IMR-90 (cell line): ENCODE measurements at regions not wholly inside any gene's neighbourhood (a gene's known extent, or its start where the extent isn't known, plus 50 kb on each side); places are given as distances from the start of the nearest gene placed in this dataset.

Experiments
- ATAC-seq: fragments of 200-7000 bp; cut with Tn5 transposase; 2 replicates; pipeline ENCODE4 v1.9.1; 2020; ENCODE audit warnings: low read depth, mild to moderate bottlenecking, moderate library complexity
- BruUV-seq: library from RNA; stranded (reverse); fragments of 400-500 nt; replicated peaks from 2 replicates; lab custom pipeline; 2021; lab: Mats Ljungman, UMichigan
- CTCF ChIA-PET: fragments of 300-600 bp; formaldehyde crosslinking; extraction: SDS; loops from one replicate; lab custom pipeline; 2021; ENCODE audit warnings: antibody characterized with exemption; lab: Yijun Ruan, JAX
- POLR2A ChIA-PET: fragments of 300-600 bp; sonication (Branson Sonifier 250); formaldehyde crosslinking; loops from one replicate; lab custom pipeline; 2022; ENCODE audit warnings: antibody characterized with exemption; ENCODE audit not compliant: unreplicated experiment; lab: Charles Lee
- DNase-seq: peaks from one replicate; pipeline ENCODE4 v3.0.0; 2013
- H2AFZ ChIP-seq: replicated peaks from 2 replicates; pipeline ENCODE3; 2013; ENCODE audit warnings: low read length, mild to moderate bottlenecking; ENCODE audit not compliant: poor library complexity
- H2AK5ac ChIP-seq: 2 replicates; pipeline ENCODE4 v1.6.1; 2013; ENCODE audit warnings: low read depth, low read length, inconsistent platforms
- H2AK9ac ChIP-seq: replicated peaks from 2 replicates; pipeline ENCODE3; 2013; ENCODE audit warnings: mild to moderate bottlenecking, low read depth, low read length, moderate library complexity; ENCODE audit not compliant: poor library complexity
- H2BK120ac ChIP-seq: 2 replicates; pipeline ENCODE4 v1.6.1; 2013; ENCODE audit warnings: low read depth, low read length, inconsistent platforms
- H2BK15ac ChIP-seq: 3 replicates; pipeline ENCODE4 v1.6.1; 2013; ENCODE audit warnings: low read depth, low read length, inconsistent platforms
- H2BK20ac ChIP-seq: 2 replicates; pipeline ENCODE4 v1.6.1; 2013; ENCODE audit warnings: low read depth, mild to moderate bottlenecking, inconsistent platforms, low read length, moderate library complexity
- H2BK5ac ChIP-seq: 2 replicates; pipeline ENCODE4 v1.6.1; 2013; ENCODE audit warnings: mild to moderate bottlenecking, low read depth, low read length, inconsistent platforms; ENCODE audit not compliant: poor library complexity, severe bottlenecking
- H3K14ac ChIP-seq: replicated peaks from 2 replicates; pipeline ENCODE4 v1.6.1; 2013; ENCODE audit warnings: low read depth, low read length, inconsistent platforms
- H3K18ac ChIP-seq: 2 replicates; pipeline ENCODE4 v1.6.1; 2013; ENCODE audit warnings: low read depth, low read length, control low read depth
- H3K23ac ChIP-seq: 2 replicates; pipeline ENCODE4 v1.6.1; 2013; ENCODE audit warnings: low read depth, low read length, inconsistent platforms
- H3K27ac ChIP-seq: 2 replicates; pipeline ENCODE4 v1.5.1; 2013; ENCODE audit warnings: mild to moderate bottlenecking, control low read depth, low read length; ENCODE audit not compliant: insufficient read depth
- H3K27me3 ChIP-seq: 2 replicates; pipeline ENCODE4 v1.6.1; 2013; ENCODE audit warnings: low read length; ENCODE audit not compliant: control insufficient read depth, insufficient read depth
- H3K36me3 ChIP-seq: 2 replicates; pipeline ENCODE4 v1.6.1; 2013; ENCODE audit warnings: low read length, mixed read lengths; ENCODE audit not compliant: control insufficient read depth, insufficient read depth
- H3K4ac ChIP-seq: 2 replicates; pipeline ENCODE4 v1.6.1; 2013; ENCODE audit warnings: low read depth, low read length, inconsistent platforms
- H3K4me1 ChIP-seq: 2 replicates; pipeline ENCODE4 v1.6.1; 2013; ENCODE audit warnings: low read length, mixed read lengths; ENCODE audit not compliant: control insufficient read depth, insufficient read depth
- H3K4me2 ChIP-seq: 2 replicates; pipeline ENCODE4 v1.6.1; 2013; ENCODE audit warnings: low read depth, mild to moderate bottlenecking, control low read depth, low read length, moderate library complexity
- H3K4me3 ChIP-seq: 2 replicates; pipeline ENCODE4 v1.5.1; 2013; ENCODE audit warnings: low read depth, mild to moderate bottlenecking, control low read depth, low read length, moderate library complexity; ENCODE audit not compliant: insufficient read depth
- H3K56ac ChIP-seq: 2 replicates; pipeline ENCODE4 v1.6.1; 2013; ENCODE audit warnings: low read length, inconsistent platforms; ENCODE audit not compliant: insufficient read depth; ENCODE audit errors: extremely low read depth
- H3K79me1 ChIP-seq, 2 experiments: 2 replicates each; pipeline ENCODE4 v1.6.1; 2013; ENCODE audit warnings: low read length in 2 of 2, inconsistent platforms in 1 of 2, low read depth in 1 of 2
- H3K9ac ChIP-seq: 2 replicates; pipeline ENCODE4 v1.6.1; 2013; ENCODE audit warnings: low read depth, low read length, control low read depth
- H3K9me1 ChIP-seq: 2 replicates; pipeline ENCODE4 v1.6.1; 2013; ENCODE audit warnings: low read length, inconsistent platforms; ENCODE audit not compliant: insufficient read depth
- H3K9me3 ChIP-seq: 2 replicates; pipeline ENCODE4 v1.6.1; 2013; ENCODE audit warnings: low read length; ENCODE audit not compliant: control insufficient read depth, insufficient read depth
- H4K20me1 ChIP-seq: 2 replicates; pipeline ENCODE4 v1.6.1; 2013; ENCODE audit warnings: low read length, inconsistent platforms; ENCODE audit not compliant: insufficient read depth
- H4K5ac ChIP-seq: 2 replicates; pipeline ENCODE4 v1.6.1; 2013; ENCODE audit warnings: mild to moderate bottlenecking, low read depth, low read length, control low read depth
- H4K8ac ChIP-seq, 2 experiments: 2 replicates each; pipeline ENCODE4 v1.6.1; 2013; ENCODE audit warnings: low read depth in 2 of 2, low read length in 2 of 2, control low read depth in 1 of 2, inconsistent platforms in 1 of 2
- H4K91ac ChIP-seq: 2 replicates; pipeline ENCODE4 v1.6.1; 2013; ENCODE audit warnings: low read depth, low read length, inconsistent platforms; ENCODE audit not compliant: insufficient read depth
- BHLHE40 ChIP-seq: fragments of 150-350 bp; IDR thresholded peaks from 2 replicates; pipeline ENCODE4 v1.6.1; 2016; ENCODE audit warnings: mild to moderate bottlenecking, low read depth, low read length
- CEBPB ChIP-seq: IDR thresholded peaks from 2 replicates; pipeline ENCODE4 v1.6.1; 2012; ENCODE audit warnings: low read depth, low read length, improper control_type of control experiment
- FOS ChIP-seq: fragments of 150-350 bp; IDR thresholded peaks from 2 replicates; pipeline ENCODE4 v1.6.1; 2016; ENCODE audit warnings: low read depth, low read length
- MAFK ChIP-seq: IDR thresholded peaks from 2 replicates; pipeline ENCODE4 v1.6.1; 2012; ENCODE audit warnings: low read depth, low read length, improper control_type of control experiment
- MAZ ChIP-seq: IDR thresholded peaks from 2 replicates; pipeline ENCODE4 v1.6.1; 2012; ENCODE audit warnings: low read depth, mild to moderate bottlenecking, low read length, improper control_type of control experiment, moderate library complexity, borderline replicate concordance
- RFX5 ChIP-seq: IDR thresholded peaks from 2 replicates; pipeline ENCODE4 v1.8.0; 2012; ENCODE audit warnings: low read depth, mild to moderate bottlenecking, low read length, moderate library complexity
- USF2 ChIP-seq: fragments of 150-350 bp; IDR thresholded peaks from 2 replicates; pipeline ENCODE4 v1.6.1; 2017; ENCODE audit warnings: mild to moderate bottlenecking, antibody characterized with exemption, low read length, low read depth
- WGBS, 2 experiments: methylation state at CpG; one replicate each; pipeline versions ENCODE4 v1.1.5 to v1.1.7; 2013; ENCODE audit warnings: missing lambda C conversion rate in 2 of 2; ENCODE audit not compliant: insufficient read length in 1 of 2; ENCODE audit errors: extremely low coverage in 2 of 2; 5-methylcytosine and 5-hydroxymethylcytosine counted together
- dilution Hi-C: fragments of 300-500 bp; cut with HindIII; formaldehyde crosslinking; loops from one replicate; pipeline ENCODE4 v1.14.3; 2018; ENCODE audit warnings: low sequenced_read_pairs; ENCODE audit not compliant: unreplicated experiment
- in situ Hi-C: fragments of 300-500 bp; cut with MboI; formaldehyde crosslinking; loops from 3 replicates; pipeline ENCODE4 v1.14.3; 2019; ENCODE audit warnings: low sequenced_read_pairs, inconsistent platforms, mixed read lengths
- intact Hi-C: fragments of 100-400 bp; cut with micrococcal nuclease; formaldehyde crosslinking; loops from 2 replicates; pipeline ENCODE4 v1.10.0; 2022
- TF ChIP-seq, protein P1 (sequence below): conservative IDR thresholded peaks from 2 replicates; pipeline ENCODE4 v1.5.1; 2012; ENCODE audit warnings: mild to moderate bottlenecking, low read depth, low read length, improper control_type of control experiment
- TF ChIP-seq, protein P2 (sequence below): fragments of 150-350 bp; IDR thresholded peaks from 2 replicates; pipeline ENCODE4 v1.6.1; 2016; ENCODE audit warnings: low read depth, mild to moderate bottlenecking, low read length, moderate library complexity, borderline replicate concordance

- Histone ChIP-seq H3K36me3 (no peaks in the 10 kb centered on the region), H3K23ac (no peak overlapping the region), H2AK5ac (no peak overlapping the region), H3K14ac (no peak overlapping the region), H3K4me2 (no peak overlapping the region), H3K4me1 (no peaks in the 10 kb centered on the region), H2AFZ (no peak overlapping the region), H4K5ac (no peak overlapping the region), H4K20me1 (no peaks in the 10 kb centered on the region), H3K27ac (no peak overlapping the region), H3K9ac (no peak overlapping the region), H2BK120ac (no peak overlapping the region), H4K91ac (no peak overlapping the region), H3K18ac (no peak overlapping the region), H3K4ac (no peak overlapping the region), H2BK20ac (no peak overlapping the region), H3K79me1 (no peaks in the 10 kb centered on the region), H2BK5ac (no peak overlapping the region), H2BK15ac (no peak overlapping the region), H3K56ac (no peak overlapping the region), H3K9me3 (peaks cover 7% of the 10 kb centered on the region), H4K8ac (no peak overlapping the region), H3K27me3 (no peaks in the 10 kb centered on the region), H2AK9ac (no peak overlapping the region), H3K4me3 (no peak overlapping the region), H3K9me1 (no peaks in the 10 kb centered on the region)
- TF ChIP-seq MAZ, result no peak
- TF ChIP-seq RFX5, result no peak
- TF ChIP-seq, protein P1, sequence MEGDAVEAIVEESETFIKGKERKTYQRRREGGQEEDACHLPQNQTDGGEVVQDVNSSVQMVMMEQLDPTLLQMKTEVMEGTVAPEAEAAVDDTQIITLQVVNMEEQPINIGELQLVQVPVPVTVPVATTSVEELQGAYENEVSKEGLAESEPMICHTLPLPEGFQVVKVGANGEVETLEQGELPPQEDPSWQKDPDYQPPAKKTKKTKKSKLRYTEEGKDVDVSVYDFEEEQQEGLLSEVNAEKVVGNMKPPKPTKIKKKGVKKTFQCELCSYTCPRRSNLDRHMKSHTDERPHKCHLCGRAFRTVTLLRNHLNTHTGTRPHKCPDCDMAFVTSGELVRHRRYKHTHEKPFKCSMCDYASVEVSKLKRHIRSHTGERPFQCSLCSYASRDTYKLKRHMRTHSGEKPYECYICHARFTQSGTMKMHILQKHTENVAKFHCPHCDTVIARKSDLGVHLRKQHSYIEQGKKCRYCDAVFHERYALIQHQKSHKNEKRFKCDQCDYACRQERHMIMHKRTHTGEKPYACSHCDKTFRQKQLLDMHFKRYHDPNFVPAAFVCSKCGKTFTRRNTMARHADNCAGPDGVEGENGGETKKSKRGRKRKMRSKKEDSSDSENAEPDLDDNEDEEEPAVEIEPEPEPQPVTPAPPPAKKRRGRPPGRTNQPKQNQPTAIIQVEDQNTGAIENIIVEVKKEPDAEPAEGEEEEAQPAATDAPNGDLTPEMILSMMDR, result no peak
- TF ChIP-seq FOS, result no peak
- TF ChIP-seq, protein P2, sequence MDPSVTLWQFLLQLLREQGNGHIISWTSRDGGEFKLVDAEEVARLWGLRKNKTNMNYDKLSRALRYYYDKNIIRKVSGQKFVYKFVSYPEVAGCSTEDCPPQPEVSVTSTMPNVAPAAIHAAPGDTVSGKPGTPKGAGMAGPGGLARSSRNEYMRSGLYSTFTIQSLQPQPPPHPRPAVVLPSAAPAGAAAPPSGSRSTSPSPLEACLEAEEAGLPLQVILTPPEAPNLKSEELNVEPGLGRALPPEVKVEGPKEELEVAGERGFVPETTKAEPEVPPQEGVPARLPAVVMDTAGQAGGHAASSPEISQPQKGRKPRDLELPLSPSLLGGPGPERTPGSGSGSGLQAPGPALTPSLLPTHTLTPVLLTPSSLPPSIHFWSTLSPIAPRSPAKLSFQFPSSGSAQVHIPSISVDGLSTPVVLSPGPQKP, result no peak
- TF ChIP-seq BHLHE40, result no peak
- TF ChIP-seq MAFK, result no peak
- no peak for TF ChIP-seq CEBPB
- TF ChIP-seq USF2, result no peak
- CTCF ChIA-PET, result no interaction called here
- no peak for ATAC-seq
- intact Hi-C loops, result no loop called here
- in situ Hi-C loops, result no loop called here
- no peak for DNase-seq
- no CpG with 5 or more reads among the region's 2 CpGs for WGBS, 2 experiments
- no TSS peak for BruUV-seq
- POLR2A ChIA-PET, result no interaction called here
- dilution Hi-C loops, result no loop called here
Observed at GRCh38 chr18:70826571-70826970, 537.7 kb downstream of the SOCS6 start.
